ENCODE measurements at regions not wholly inside any gene's neighbourhood (a gene's known extent, or its start where the extent isn't known, plus 50 kb on each side); places are given as distances from the start of the nearest gene placed in this dataset.

GRCh38 chr6:146990284-146990683 is 213.9 kb upstream of the STXBP5 start:
- DNase-seq, result no peak

GRCh38 chr6:146990821-146991798 is 213.1 kb upstream of the STXBP5 start:
- no peak for DNase-seq

GRCh38 chr6:146997062-146997461 is 207.2 kb upstream of the STXBP5 start:
- DNase-seq, result no peak

GRCh38 chr6:146999766-147000165 is 204.5 kb upstream of the STXBP5 start:
- DNase-seq, result no peak

- DNase-seq, result no peak
These were observed 203.4 kb upstream of the STXBP5 start for GRCh38 chr6:147000545-147001488.

GRCh38 chr6:147001621-147002020 is 202.6 kb upstream of the STXBP5 start:
- no peak for DNase-seq

- no peak for DNase-seq
These were observed 201.0 kb upstream of the STXBP5 start for GRCh38 chr6:147003186-147003585.

GRCh38 chr6:147005499-147005898 is 198.7 kb upstream of the STXBP5 start:
- no peak for DNase-seq

GRCh38 chr6:147007441-147007840 is 196.8 kb upstream of the STXBP5 start:
- DNase-seq, result no peak

- DNase-seq, result no peak
These were observed 194.9 kb upstream of the STXBP5 start for GRCh38 chr6:147009358-147009757.

- no peak for DNase-seq
These were observed 188.5 kb upstream of the STXBP5 start for GRCh38 chr6:147015674-147016073.

- DNase-seq, result no peak
These were observed 187.8 kb upstream of the STXBP5 start for GRCh38 chr6:147016440-147016839.

- DNase-seq, result no peak
These were observed 187.1 kb upstream of the STXBP5 start for GRCh38 chr6:147017153-147017552.

- no peak for DNase-seq
These were observed 185.2 kb upstream of the STXBP5 start for GRCh38 chr6:147019001-147019400.

GRCh38 chr6:147022041-147022440 is 182.2 kb upstream of the STXBP5 start:
- DNase-seq, result no peak

GRCh38 chr6:147023148-147023547 is 181.1 kb upstream of the STXBP5 start:
- no peak for DNase-seq

- no peak for DNase-seq
These were observed 180.6 kb upstream of the STXBP5 start for GRCh38 chr6:147023581-147023980.

GRCh38 chr6:147029923-147030322 is 174.3 kb upstream of the STXBP5 start:
- DNase-seq, result no peak

- DNase-seq, result no peak
These were observed 170.9 kb upstream of the STXBP5 start for GRCh38 chr6:147033267-147033666.

- DNase-seq, result no peak
These were observed 168.3 kb upstream of the STXBP5 start for GRCh38 chr6:147035886-147036285.

- no peak for DNase-seq
These were observed 166.3 kb upstream of the STXBP5 start for GRCh38 chr6:147037881-147038280.

- DNase-seq, result no peak
These were observed 163.9 kb upstream of the STXBP5 start for GRCh38 chr6:147040121-147040910.

GRCh38 chr6:147042679-147043078 is 161.5 kb upstream of the STXBP5 start:
- DNase-seq, result no peak
